Occipital lobe (tissue), 1 donor: ENCODE measurements at regions not wholly inside any gene's neighbourhood (a gene's known extent, or its start where the extent isn't known, plus 50 kb on each side); places are given as distances from the start of the nearest gene placed in this dataset.

ENCODE experiments used
- DNase-seq: peaks from one replicate; lab custom pipeline; 2025; lab: John Stamatoyannopoulos, UW

- no peak for DNase-seq
Observed at GRCh38 chr5:56352808-56353590, 119.9 kb upstream of the ANKRD55 start.

GRCh38 chr5:56350597-56351170, 117.6 kb upstream of the ANKRD55 start:
- no peak for DNase-seq

DNA sequence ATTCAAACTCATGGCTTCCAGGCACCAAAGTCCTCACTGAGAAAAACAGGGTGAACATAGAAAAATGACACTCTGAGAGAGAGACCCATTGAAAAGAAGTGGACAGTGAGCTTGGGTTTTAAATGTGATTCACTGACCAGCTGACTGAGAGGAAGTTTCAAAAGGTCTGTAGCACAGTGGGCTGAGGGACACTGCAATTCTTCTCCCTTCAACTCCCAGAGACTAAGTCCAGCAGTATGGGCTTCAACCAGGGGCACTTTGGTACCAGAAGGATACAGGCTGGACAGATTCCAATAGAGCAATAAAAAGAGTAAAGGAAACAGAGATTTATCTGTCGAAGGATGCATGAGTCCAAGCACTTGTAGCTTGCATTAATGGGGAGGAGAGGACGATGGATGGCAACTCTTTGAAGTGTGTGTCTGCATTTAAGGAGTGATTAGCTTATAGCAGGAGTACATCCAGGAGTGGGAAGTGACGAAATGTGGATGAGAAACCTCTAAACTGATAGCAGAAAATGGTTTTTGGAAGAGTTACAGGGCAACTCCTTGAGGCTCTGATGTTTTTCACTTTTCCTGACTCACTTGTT, 117.0 kb upstream of the ANKRD55 start:
- no peak for DNase-seq

DNA sequence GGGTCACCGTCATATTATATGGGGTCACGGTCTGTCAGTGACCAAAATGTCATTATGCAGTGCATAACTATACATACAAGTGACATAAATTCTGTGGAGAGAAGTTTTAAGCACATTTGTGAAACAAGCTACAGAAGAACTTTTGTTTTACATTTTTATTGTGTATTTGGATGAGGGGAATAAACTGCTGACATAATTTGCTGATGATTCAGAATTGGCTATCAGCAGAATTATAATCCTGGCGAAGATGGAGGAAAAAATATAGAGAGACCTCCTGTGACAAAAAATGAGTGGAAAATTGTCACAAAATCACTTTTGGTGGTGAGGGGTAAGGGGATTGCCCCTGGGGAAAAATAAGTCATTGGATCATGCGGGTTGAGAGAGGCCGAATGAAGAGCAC, 116.3 kb upstream of the ANKRD55 start:
- DNase-seq, result no peak

GRCh38 chr5:56346741-56347535, 113.8 kb upstream of the ANKRD55 start:
- no peak for DNase-seq

- no peak for DNase-seq
Observed at GRCh38 chr5:56346044-56346710, 113.0 kb upstream of the ANKRD55 start.

DNA sequence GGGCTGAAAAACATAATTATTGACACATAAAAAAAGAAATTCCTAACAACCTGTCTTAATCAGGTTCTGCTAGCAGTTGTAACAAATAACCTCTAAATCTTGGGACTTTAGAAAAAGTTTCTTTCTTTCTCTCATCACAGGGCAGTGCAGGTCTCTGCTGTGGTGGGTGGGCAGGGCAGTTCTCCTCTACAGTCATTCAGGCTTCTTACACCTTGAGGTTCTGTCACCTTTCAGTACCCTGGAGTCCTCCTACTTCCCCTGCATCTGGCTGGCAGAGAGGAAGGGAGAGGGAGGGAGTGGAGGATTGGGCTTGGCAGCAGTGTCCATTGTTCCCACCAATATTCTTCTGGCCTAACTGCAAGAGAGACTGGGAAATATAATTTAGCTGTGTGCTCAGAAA, 112.2 kb upstream of the ANKRD55 start:
- DNase-seq, result no peak

DNA sequence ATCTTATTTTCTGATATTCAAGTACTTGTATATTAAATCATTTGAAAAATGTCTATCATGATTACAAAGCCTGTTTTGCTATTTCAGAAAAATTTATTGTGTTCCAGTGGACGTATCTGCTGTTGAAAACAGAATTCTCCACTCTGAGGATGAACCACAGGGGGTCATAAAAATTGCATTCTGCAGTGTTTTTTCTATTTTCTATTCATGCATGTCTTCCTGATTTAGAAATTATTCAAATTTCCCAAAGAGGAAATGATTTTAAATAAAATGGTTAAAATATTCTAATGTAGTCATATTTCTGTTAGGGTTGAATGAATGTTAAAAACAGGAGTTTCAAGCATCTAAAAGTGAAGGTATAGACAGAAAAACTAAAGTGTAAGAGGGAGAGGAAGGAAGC, 111.5 kb upstream of the ANKRD55 start:
- DNase-seq, result no peak

- no peak for DNase-seq
Observed at GRCh38 chr5:56343988-56344387, 110.9 kb upstream of the ANKRD55 start.

DNA sequence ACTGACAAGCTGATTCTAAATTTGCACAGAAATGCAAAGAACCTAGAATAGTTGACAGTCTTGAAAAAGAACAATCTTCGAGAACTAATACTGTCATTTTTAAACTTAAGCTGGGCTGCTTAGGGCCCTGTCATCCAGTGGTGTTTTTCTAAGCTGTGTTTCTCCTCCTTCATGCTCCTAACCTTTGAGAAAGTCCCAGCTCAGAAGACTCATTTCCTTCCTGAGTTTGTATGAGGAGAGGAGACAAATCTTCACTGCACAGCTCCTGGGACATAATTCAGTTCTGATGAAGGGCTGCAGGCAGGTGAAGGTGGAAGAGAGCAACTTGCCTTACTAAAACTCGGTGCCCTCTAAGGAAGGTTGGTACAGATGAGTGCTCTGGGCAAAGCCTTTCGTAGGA, 109.5 kb upstream of the ANKRD55 start:
- DNase-seq, result no peak

DNA sequence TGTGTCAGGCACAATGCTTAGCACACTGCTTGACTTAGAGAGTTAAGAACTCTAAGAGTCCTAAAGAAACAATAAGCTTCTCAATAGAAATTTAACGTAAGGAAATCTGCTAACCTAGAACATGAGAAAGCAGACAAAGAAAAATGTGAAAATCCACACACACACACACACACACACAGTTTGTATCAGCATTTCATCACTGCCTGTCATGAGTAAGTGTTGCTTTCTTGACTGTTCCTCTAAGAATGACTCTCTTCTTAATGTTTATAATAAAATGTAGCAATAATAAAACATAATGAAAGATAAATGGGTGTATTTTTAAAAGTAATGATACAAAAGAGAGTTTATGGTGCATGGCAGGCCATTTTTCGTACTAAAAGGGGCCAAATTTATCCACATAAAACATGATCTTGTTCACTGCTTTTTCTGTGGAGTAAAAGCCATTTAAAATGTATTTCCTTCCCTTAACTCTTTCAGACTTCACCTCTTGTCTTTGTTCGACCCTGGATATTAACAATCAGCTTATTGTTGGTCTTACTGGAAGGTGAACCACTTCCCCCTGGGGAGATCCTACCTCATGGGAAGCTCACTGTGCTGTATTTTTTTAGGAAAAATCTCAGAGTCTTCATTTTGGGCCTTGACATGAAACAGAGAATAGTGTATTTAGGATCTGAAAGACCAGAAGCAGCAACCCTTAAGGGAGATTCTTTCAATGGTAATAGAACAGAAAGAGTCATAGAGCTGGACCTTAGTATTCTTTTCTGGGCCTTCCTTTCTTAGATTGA, 107.3 kb upstream of the ANKRD55 start:
- DNase-seq, result no peak

GRCh38 chr5:56339732-56340131, 106.6 kb upstream of the ANKRD55 start:
- DNase-seq, result no peak

GRCh38 chr5:56337715-56338319, 104.7 kb upstream of the ANKRD55 start:
- no peak for DNase-seq

DNA sequence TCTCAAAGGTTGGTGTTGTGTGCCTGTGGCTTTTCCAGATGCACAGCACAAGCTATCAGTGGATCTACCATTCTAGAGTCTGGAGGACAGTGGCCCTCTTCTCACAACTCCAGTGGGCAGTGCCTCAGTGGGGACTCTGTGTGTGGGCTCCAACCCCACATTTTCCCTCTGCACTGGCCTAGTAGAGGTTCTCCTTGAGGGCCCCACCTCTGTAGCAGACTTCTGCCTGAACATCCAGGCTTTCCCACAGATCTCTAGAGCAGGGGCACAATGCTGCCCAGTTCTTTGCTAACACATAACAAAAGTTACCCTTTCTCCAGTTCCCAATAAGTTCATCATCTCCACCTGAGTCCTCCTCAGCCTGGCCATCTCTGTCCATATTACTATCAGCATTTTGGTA, 102.1 kb upstream of the ANKRD55 start:
- DNase-seq, result no peak

DNA sequence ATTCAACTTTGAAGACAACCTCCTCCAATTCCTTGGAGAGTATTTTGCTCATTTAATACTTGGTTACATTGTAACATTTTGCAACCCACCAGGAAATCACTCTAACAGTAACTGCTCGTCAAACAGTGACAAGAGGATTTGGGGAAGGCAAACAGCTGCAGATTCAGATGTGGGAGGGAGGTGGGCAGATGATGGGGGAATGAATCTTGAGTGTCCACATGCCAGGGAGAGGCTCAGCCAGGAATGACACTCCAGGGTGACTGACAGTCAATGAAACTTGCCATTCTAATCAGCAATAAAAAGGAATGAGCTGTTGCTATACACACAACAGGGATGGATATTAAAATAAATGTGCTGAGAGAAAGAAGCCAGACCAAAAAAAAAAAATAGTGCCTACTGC, 97.7 kb upstream of the ANKRD55 start:
- DNase-seq, result no peak

DNA sequence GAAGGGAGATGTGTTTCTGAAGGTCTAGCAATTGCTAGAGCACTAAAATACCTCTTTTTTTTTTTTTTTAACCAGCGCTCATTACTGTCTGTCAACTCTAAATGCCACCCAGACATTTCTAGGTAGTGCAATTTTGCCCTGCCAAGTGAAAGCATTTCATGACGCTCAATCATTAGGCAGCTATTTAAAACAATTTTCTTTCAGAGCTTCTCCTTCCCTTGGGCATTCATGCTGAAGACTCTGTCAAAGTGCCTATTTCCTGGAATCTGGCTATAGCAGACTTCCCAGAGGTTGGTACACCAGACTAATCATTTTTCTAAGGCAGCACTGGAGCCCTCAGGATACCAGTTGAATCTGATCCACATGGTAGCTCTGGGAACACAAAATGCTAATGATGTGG, 97.0 kb upstream of the ANKRD55 start:
- DNase-seq, result no peak

DNA sequence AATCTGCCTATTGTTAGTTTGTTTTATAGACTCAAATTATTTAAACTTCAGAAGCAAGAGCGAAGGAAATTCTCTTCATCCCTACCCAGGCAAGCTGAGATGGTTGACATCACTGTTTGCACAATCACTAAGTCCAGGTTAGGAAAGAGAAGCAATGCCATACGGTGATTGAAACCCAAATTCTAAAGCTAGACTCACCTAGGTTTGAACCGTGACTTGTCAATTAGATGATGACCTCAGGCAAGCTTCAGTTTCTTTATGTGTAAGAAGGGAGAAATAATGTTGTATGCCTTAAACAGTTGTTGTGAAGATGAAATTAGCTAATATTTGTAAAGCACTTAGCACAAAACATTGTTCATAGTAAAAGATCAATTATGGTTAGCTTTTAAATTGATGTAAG, 96.5 kb upstream of the ANKRD55 start:
- DNase-seq, result no peak

GRCh38 chr5:56328753-56329560, 95.8 kb upstream of the ANKRD55 start:
- no peak for DNase-seq

GRCh38 chr5:56327809-56328208, 94.7 kb upstream of the ANKRD55 start:
- no peak for DNase-seq

DNA sequence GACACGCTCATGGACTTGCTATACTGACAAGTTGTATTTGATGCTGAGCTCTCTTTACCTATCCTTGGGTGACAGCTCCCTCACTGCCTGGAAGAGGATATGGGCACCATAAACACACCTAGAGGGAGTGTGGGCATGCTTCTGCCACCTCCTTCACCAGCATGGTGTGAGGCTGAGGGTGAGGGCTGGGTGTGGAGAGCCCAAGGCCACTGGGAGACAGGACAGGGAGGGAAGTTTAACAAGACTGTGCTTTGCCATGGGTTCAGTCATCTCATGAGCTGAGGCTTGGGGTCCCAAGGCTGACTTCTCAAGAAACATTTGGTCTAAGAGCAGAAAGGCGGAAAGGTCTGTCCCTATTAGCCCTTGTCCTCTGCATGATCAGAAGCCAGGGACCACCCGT, 93.6 kb upstream of the ANKRD55 start:
- no peak for DNase-seq
